ELF-1 (cell line): ENCODE measurements at regions not wholly inside any gene's neighbourhood (a gene's known extent, or its start where the extent isn't known, plus 50 kb on each side); places are given as distances from the start of the nearest gene placed in this dataset.
"Not testable (repeated sequence)": the region's sequence is repeated elsewhere in the genome, so short reads cannot be mapped to it uniquely, and the experiment has no call there.

Experiments used
- DNase-seq: peaks from one replicate; pipeline ENCODE4 v3.0.0-alpha.2; 2016; ENCODE audit warnings: low read depth, low spot score

DNA sequence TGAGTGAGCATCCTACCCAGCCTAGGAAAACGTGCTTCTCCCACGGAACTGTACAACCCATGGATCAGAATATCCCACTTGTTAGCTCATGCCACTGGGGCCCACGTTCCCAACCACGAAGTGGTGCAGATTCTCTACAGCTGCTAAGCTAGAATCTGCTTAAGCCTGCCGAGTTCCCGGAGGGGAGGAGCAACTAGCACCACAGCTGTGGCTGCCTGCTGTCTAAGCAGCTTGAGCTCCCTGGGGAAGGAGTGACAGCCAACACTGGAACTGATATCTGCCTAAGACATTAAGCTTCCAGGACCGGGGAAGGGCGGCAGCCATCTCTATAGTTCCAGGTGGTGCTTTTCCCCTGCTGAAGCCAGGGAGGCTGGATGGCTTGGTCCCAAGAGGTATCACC, 334.7 kb upstream of the CHRM2 start:
- no peak for DNase-seq

DNA sequence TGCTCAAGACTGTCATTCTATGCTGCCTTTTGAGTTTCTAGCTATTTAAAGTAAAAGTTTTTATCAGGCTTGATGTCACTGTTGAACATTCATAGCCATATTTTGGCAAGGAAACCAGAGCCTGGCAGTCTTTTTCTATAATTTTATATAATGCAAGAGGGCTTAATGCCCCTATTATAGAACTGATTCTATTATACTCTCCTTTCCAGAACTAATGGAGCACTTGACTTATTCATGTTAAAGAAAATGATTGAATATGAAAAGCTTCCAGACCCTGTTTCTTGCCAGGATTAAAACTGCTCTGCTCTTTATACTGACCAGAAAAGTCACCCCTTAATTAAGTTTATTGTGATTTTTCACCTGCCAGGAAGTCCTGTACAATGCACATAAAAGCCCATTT, 337.6 kb upstream of the CHRM2 start:
- DNase-seq, result no peak

- no peak for DNase-seq
Observed at GRCh38 chr7:136528329-136528728, 340.1 kb upstream of the CHRM2 start.

DNA sequence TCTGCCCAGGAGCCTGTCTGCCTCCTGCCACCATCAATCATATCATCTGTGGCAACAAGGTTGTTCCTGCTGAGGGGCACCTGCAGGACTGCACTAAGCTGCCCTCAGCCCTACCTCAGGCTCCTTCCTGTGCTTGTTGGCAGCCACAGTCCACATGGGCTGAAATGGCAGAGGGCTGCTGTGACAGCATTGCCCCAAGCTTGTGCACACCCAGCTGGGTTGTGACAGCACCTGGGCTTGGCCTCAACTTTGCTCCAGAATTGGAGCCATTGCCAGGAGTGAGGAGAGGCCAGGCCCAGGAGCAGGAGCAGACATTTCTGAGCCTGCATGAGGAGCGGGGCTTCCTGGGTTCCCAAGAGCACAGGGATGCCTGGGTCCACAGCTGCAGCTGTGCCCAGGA, 340.9 kb upstream of the CHRM2 start:
- no peak for DNase-seq

DNA sequence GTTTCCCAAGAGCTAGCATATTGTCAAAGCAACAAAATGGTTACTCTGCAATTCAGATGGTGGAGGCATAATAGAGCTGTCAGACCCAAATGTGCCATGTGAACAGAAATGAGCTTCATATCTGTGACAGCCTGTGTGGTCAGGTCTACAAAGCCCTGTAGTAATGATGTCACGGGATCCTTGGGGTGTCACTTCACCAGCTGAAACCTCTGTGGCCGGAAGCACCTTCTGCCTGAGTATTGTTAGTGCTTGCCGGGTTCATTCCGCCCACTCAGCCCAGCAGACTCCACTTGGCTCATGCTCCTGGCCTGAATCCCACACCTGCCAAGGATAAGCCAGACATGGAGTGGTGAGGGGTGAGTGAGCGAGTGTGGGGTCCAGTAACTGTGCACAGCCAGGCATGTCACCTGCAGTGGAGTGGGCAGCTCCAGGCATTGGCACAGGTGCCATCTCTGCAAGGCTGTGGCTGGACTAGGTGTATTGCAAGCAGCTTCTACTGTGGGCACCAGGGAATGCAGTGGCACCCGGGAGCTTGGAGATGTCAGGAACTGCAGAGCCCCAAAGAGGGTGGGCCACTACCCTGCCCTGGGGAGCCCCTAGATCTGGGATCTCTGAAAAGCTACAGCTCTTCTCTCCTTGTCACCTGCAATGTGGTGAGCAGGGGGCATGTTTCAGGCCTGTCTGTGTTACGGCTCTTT, 341.9 kb upstream of the CHRM2 start:
- DNase-seq, result no peak

DNA sequence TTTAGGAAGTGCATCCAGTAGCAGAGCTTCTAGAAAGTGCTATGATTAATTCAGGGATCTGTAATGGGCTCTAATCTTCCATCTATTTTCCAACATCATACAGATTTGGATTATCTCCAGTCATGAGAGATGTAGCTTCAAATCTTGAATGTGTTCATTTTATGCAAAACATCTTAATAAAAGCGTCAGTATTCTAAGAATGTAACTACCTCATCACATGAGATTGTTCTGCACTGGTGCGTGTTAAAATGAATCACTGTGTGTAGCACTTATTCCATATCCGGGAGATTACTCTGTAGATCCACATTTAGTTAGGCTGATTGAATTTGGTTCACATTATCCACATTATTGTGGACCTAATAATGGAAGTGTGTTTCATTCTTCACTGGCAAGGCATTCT, 344.9 kb upstream of the CHRM2 start:
- DNase-seq, result no peak

DNA sequence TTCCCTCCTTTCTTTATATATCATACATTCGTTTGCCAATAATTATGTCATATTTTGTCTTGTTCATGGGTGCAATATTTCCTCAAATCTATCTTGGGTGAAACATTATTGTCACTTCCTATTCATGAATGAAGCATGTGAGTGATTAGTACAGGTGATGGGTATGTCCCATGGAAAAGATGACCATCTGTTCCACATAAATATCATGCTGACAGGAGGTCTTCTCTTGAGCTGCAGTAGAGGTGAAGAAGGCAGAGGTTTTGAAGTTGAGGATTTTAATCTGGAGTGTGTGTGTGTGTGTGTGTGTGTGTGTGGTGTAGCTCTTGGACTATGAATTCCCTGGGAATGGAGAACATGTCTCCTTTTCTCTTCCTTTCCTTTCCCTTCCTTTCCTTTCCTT, 350.5 kb upstream of the CHRM2 start:
- DNase-seq, result no peak

DNA sequence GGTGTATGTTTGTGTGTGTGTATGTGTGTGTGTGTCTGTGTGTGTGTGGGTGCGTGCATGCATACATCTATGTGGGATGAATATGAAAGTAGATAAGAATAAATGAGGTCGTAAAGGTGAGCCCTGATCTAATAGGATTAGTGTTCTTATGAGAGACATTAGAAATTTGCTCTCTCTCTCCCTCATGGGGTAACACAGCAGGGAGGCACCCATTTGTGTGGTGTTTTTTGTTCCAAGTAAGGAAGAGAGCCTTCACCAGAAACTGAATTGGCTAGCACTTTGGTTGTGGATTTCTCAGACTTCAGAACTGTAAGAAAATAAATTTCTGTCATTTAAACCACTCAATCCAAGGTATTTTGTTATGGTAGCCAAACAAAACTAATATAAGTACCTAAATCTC, 353.7 kb upstream of the CHRM2 start:
- no peak for DNase-seq

DNA sequence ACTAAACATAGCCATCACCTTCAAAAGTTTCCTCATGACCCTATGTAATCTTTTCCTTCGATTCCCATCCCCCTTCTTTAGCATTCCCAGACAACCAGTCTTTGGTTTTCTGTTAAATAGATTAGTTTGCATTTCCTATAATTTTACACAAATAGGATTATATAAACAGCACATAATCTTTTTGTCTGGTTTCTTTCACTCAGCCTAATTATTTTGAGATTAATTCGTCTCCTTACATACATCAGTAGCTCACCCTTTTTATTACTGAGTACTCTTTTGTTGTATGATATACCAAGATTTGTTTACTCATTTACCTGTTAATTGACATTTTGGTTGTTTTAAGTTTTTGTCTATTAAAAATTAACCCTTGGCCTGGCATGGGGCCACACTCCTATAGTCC, 354.7 kb upstream of the CHRM2 start:
- DNase-seq, result no peak

DNA sequence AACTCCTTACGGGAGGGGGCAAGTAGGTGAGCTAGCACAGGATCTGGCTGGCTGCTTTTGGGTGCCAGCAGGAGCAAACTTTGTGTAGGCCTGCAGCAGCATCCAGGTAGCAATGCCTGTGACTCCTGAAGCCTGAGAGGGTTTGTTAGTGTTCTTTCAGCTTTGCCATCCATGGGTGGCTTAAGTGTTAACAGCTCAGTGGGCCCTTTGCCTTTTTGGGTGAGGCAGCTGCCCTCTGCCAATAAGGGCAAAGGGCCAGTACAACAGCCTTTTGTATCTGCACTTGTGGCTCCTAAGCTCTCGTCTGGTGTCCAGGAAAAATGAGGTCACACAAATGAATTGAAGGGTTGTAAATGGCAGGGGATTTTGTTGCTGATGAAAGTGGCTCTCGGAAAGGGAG, 359.0 kb upstream of the CHRM2 start:
- no peak for DNase-seq

GRCh38 chr7:136502162-136502561, 366.3 kb upstream of the CHRM2 start:
- DNase-seq, result no peak

- no peak for DNase-seq
Observed at GRCh38 chr7:136501151-136501550, 367.3 kb upstream of the CHRM2 start.

DNA sequence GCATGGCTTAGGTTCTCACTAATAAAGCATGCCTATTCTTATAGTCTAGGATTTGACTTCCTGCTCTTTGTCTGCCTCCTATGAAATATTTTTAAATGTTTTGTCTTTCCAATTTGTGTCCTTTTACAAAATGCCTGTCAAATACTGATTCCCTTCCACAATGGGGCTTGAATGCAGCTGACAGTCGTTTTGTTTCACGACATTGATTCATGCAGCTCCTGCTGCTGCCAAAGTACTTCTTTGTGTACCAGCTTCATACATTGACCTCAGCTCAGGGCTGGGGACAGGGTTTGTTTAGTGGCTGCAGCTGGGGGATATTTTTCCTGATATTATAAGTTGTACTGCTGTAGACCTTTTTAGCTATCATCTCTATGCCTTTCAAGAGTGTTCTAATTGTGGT, 371.9 kb upstream of the CHRM2 start:
- no peak for DNase-seq

GRCh38 chr7:136495081-136495480, 373.4 kb upstream of the CHRM2 start:
- DNase-seq, result no peak

DNA sequence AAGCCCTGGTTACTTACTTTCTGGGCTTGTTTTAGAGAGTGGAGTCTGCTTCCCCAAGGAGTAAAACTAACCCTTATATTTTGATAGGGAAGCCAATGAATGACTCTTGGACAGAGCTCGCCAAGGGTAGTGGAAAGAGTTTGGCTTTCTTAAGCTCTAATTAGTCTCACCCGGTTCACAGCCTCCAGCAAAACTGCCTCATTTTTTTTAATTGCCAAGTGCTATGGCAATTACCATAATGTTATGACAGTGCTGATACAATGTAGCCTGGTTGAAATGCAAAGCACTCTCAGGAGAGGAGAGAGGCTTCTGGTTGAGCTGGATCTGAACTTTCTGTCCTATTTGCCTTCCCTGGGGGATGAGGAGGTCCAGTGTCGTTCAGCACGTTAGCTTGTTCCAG, 376.1 kb upstream of the CHRM2 start:
- DNase-seq, result no peak

- DNase-seq, result no peak
Observed at GRCh38 chr7:136489808-136490207, 378.6 kb upstream of the CHRM2 start.

DNA sequence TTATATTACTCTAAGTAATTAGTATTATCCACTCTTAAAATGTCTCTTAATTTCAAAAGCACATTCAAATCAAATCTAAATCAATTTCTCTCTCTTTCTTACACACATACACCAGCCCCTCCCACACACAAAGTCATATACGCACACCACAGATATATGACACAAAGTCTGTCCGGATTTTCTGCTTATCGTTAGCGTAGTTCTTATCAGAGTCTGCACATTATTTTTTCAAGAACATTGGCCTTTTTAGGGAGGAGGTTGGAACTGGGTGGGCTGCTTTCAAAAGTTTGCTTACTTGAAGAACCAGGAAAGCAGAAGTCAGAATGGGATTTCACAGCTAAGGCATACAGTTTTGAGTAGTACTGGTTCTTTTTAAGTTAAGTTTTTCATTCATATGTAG, 387.6 kb upstream of the CHRM2 start:
- DNase-seq, result no peak

GRCh38 chr7:136479922-136480321, 388.5 kb upstream of the CHRM2 start:
- no peak for DNase-seq

DNA sequence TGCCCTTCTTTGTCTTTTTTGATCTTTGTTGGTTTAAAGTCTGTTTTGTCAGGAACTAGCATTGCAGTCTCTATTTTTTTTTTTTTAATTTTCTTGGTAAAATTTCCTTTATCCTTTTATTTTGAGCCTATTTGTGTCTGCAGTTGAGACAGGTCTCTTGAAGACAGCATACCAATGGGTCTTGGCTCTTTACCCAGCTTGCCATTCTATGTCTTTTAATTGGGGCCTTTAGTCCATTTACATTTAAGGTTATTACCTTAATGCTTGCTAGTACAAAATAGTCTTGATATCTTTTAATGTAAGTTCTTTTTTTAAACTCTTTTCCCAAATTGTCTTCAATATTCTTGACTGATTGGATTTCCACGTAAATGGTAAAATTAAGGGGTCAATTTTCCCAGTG, 398.3 kb upstream of the CHRM2 start:
- no peak for DNase-seq

DNA sequence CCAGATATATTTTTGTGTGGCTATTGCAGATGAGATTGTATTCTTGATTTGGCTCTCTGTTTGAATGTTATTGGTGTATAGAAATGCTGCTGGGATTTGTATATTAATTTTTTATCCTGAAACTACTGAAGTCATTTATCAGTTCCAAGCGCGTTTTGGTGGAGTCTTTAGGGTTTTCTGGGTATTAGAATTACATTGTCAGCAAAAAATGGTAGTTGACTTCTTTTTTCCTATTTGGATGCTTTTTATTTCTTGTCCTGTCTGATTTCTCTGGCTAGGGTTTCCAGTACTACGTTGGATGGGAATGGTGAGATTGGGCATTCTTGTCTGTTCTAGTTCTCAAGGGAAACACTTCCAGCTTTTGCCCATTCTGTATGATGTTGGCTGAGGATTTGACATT, 415.5 kb upstream of the CHRM2 start:
- DNase-seq, result no peak

GRCh38 chr7:136446751-136447150, 421.7 kb upstream of the CHRM2 start:
- DNase-seq, result no peak

- DNase-seq, result no peak
Observed at GRCh38 chr7:136441835-136442234, 426.6 kb upstream of the CHRM2 start.

DNA sequence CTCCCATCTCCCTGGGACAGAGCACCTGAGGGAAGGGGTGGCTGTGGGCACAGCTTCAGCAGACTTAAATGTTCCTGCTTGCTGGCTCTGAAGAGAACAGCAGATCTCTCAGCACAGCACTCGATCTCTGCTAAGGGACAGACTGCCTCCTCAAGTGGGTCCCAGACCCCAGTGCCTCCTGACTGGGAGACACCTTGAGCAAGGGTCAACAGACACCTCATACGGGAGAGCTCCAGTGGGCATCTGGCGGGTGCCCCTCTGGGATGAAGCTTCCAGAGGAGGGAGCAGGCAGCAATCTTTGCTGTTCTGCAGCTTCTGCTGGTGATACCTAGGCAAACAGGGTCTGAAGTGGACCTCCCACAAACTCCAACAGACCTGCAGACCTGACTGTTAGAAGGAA, 436.7 kb upstream of the CHRM2 start:
- not testable (repeated sequence) for DNase-seq

GRCh38 chr7:136424058-136424457, 444.4 kb upstream of the CHRM2 start:
- DNase-seq, result no peak
